Spleen (tissue), 11 donors: ENCODE measurements at regions not wholly inside any gene's neighbourhood (a gene's known extent, or its start where the extent isn't known, plus 50 kb on each side); places are given as distances from the start of the nearest gene placed in this dataset.

Source experiments
- DNase-seq: peaks from one replicate; pipeline ENCODE4 v3.0.0-alpha.2; 2020
- H3K27ac ChIP-seq, 8 donors: fragments of 200-600 bp; sonication (generic) in 7 of 8; 1 replicate in 4 of 8; 2 replicates in 4 of 8; pipeline versions ENCODE4 v1.5.0 to v1.8.0; 2016 to 2021; ENCODE audit warnings: inconsistent platforms in 4 of 8, mild to moderate bottlenecking in 4 of 8, moderate library complexity in 1 of 8
- H3K27me3 ChIP-seq, 7 donors: fragments of 200-600 bp; sonication (generic) in 6 of 7; replicated peaks in 1 of 7; 1 replicate in 4 of 7; 2 replicates in 3 of 7; pipeline versions ENCODE4 v1.5.0 to v1.8.0; 2016 to 2021; ENCODE audit warnings: inconsistent platforms in 3 of 7, mild to moderate bottlenecking in 1 of 7
- H3K36me3 ChIP-seq, 6 donors: fragments of 200-600 bp; sonication (generic) in 5 of 6; 1 replicate in 4 of 6; 2 replicates in 2 of 6; pipeline versions ENCODE4 v1.5.0 to v1.8.0; 2016 to 2021; ENCODE audit warnings: inconsistent platforms in 2 of 6
- H3K4me1 ChIP-seq, 6 donors: fragments of 200-600 bp; sonication (generic) in 5 of 6; 1 replicate in 3 of 6; 2 replicates in 3 of 6; pipeline versions ENCODE4 v1.5.0 to v1.8.0; 2016 to 2021; ENCODE audit warnings: inconsistent platforms in 3 of 6
- H3K4me3 ChIP-seq, 8 donors: fragments of 200-600 bp; sonication (generic) in 7 of 8; 1 replicate in 4 of 8; 2 replicates in 4 of 8; pipeline versions ENCODE4 v1.5.0 to v1.8.0; 2016 to 2021; ENCODE audit warnings: inconsistent platforms in 4 of 8, mild to moderate bottlenecking in 4 of 8, moderate library complexity in 2 of 8
- H3K9me3 ChIP-seq, 8 donors: fragments of 200-600 bp; sonication (generic) in 7 of 8; 1 replicate in 4 of 8; 2 replicates in 4 of 8; pipeline versions ENCODE4 v1.5.0 to v1.8.0; 2016 to 2021; ENCODE audit warnings: inconsistent platforms in 4 of 8
- POLR2A ChIP-seq, 3 donors: fragments of 450-650 bp; IDR thresholded peaks; one replicate each; pipeline ENCODE4 v1.5.1; 2017; ENCODE audit warnings: antibody characterized with exemption in 3 of 3, mild to moderate bottlenecking in 1 of 3
- POLR2AphosphoS5 ChIP-seq, 3 donors: sonication (generic); formaldehyde crosslinking; IDR thresholded peaks; one replicate each; pipeline ENCODE4 v1.5.1; 2017; ENCODE audit warnings: antibody characterized with exemption in 3 of 3
- WGBS, 5 donors: extraction: QIAGEN DNeasy Blood & Tissue Kit in 3 of 5; methylation state at CpG; one replicate each; pipeline versions ENCODE4 v1.1.5 to v1.1.7; 2013 to 2018; 5-methylcytosine and 5-hydroxymethylcytosine counted together
- intact Hi-C: fragments of 100-400 bp; cut with DNase I; formaldehyde crosslinking; loops from one replicate; pipeline ENCODE4 v1.15.0; 2023; ENCODE audit warnings: low total_unique reads
- TF ChIP-seq, protein P1 (sequence below), 11 experiments: fragments of 200-600 bp in 7 of 11; fragments of 450-650 bp in 4 of 11; sonication (generic) in 4 of 11; IDR thresholded peaks in 8 of 11; conservative IDR thresholded peaks in 3 of 11; 1 replicate in 7 of 11; 2 replicates in 4 of 11; pipeline versions ENCODE4 v1.4.0 to v1.8.0; 2016 to 2021; ENCODE audit warnings: antibody characterized with exemption in 11 of 11, inconsistent platforms in 4 of 11, mild to moderate bottlenecking in 1 of 11
- donor health status: healthy with polysubstance abuse.
- donor health status: DM: no; HTN: no; CAD: no; lungs with moderate emphysema.
- donor health status: DM: no; HTN: no; CAD: no.
- donor health status: Bipolar disorder and iron deficiency.
- donor health status: healthy.
- donor health status: DM: no; HTN: no; CAD: no.
- donor health status: DM: yes; HTN: yes; CAD: no.

DNA sequence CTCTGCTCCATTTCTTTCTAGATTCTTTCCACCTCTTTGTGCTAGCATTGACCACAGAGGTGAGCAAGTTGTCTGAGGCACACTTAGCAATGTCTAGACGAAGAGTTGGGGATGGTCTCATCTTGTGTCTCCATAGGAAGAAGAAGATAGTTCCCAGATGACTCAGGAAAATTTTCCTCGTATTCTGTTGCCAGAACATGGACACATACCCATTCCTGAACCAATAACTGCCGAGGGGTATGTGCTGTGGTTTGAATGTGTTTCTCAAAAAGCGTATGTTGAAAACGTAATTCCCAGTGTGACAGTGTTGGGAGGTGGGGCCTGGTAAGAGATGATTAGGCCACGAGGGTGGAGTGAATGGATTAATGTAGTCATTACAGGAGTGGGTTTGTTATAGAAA lies 107.5 kb upstream of the GALNT15 start:
- Histone ChIP-seq H3K4me3 (no peak overlapping the region), H3K4me1 (peaks cover 0 to 13% (median 5%) of the 10 kb centered on the region in 6 donors), H3K27me3 (no peaks in the 10 kb centered on the region), H3K27ac (no peak overlapping the region), H3K9me3 (no peaks in the 10 kb centered on the region), H3K36me3 (no peaks in the 10 kb centered on the region)
- TF ChIP-seq POLR2AphosphoS5 (IDR thresholded peaks at IDR 0.05) (no peak), POLR2A (IDR thresholded peaks at IDR 0.05) (no peak)
- TF ChIP-seq, protein P1, sequence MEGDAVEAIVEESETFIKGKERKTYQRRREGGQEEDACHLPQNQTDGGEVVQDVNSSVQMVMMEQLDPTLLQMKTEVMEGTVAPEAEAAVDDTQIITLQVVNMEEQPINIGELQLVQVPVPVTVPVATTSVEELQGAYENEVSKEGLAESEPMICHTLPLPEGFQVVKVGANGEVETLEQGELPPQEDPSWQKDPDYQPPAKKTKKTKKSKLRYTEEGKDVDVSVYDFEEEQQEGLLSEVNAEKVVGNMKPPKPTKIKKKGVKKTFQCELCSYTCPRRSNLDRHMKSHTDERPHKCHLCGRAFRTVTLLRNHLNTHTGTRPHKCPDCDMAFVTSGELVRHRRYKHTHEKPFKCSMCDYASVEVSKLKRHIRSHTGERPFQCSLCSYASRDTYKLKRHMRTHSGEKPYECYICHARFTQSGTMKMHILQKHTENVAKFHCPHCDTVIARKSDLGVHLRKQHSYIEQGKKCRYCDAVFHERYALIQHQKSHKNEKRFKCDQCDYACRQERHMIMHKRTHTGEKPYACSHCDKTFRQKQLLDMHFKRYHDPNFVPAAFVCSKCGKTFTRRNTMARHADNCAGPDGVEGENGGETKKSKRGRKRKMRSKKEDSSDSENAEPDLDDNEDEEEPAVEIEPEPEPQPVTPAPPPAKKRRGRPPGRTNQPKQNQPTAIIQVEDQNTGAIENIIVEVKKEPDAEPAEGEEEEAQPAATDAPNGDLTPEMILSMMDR (IDR thresholded peaks at IDR 0.05 in 8 of 11, conservative IDR thresholded peaks at IDR 0.05 in 3 of 11), result no peak
- intact Hi-C loops, result no loop called here
- WGBS, 5 donors, result 82 to 92% (median 83%) methylated on average over 6 of the region's 6 CpGs
- no peak for DNase-seq

DNA sequence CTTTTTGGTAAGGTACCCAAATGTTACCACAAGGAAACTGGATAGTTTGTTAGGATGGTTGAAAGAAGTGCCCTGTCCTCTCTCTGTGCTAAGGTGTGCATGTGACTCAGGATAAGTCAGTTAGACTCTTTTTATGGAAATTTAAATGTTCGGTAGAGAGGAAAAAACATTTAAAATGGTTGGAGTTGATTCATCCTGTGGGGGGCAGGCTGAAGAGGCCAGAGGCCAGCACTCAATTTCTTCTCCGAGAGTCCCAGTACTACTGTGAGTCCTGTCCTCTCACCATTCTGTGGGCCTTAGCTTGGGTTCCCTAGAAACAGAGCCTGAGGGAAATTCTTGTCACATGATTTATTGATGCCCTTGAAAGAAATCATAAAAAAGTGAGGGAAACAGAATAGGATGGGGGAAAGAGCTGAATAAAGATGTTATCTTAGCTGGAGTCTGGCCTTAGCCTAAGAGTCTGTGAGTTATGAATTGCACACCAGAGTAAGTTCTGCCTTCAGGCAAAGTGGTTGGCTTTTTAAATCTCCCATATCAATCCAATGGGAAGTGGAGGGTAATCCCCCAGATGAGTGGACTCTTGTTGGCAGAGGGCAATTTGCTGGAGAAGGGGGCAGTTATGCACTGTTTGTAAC lies 106.5 kb upstream of the GALNT15 start:
- 63 to 83% (median 70%) methylated on average over 2 of the region's 2 CpGs for WGBS, 5 donors
- H3K36me3 ChIP-seq, result no peaks in the 10 kb centered on the region
- intact Hi-C loops, result no loop called here
- TF ChIP-seq POLR2A (IDR thresholded peaks at IDR 0.05) (no peak), POLR2AphosphoS5 (IDR thresholded peaks at IDR 0.05) (no peak)
- TF ChIP-seq, protein P1 (IDR thresholded peaks at IDR 0.05 in 8 of 11, conservative IDR thresholded peaks at IDR 0.05 in 3 of 11), result no peak
- no peak overlapping the region for H3K4me3 ChIP-seq
- no peaks in the 10 kb centered on the region for H3K27me3 ChIP-seq
- peaks cover 0 to 13% (median 5%) of the 10 kb centered on the region in 6 donors for H3K4me1 ChIP-seq
- H3K9me3 ChIP-seq, result no peaks in the 10 kb centered on the region
- no peak for DNase-seq
- no peak overlapping the region for H3K27ac ChIP-seq

DNA sequence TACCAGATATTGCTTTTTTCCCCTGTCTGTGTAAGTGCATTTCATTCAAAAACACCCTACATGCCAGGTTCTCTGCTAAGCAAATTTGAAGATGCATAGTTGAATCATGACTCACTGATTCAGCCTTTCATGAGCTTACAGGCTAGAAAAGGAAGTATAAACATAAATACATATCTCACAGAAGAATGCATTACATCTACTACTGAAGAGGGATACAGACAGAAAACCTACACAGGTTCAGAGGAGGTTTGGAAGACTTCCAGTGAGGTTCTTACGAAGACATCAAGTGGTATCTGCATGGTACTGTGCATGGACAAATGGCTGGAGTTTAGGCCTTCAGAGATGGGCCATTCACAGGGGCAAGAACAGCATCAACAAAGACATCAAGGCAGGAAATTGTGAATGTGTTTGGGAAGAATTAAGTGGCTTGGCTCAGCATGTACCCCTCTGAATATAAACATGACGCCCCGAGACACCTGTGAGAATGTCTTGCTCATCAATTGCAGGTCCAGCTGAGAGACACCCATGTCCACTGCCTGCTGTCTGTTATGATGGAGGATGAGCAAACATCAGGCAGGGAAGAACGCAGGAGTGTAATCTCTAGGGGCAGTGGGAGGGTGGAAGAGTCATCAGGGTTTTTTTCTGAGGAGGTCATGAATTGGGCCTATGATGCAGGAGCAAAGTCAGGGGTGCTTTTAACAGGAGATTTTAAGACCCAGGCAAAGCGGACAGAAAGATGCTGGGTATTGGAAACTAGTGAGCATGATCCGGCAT lies 105.1 kb upstream of the GALNT15 start:
- DNase-seq, result no peak
- Histone ChIP-seq H3K27me3 (no peaks in the 10 kb centered on the region), H3K4me1 (peaks cover 0 to 10% (median 5%) of the 10 kb centered on the region in 6 donors), H3K27ac (no peak overlapping the region), H3K4me3 (no peak overlapping the region), H3K36me3 (no peaks in the 10 kb centered on the region), H3K9me3 (no peaks in the 10 kb centered on the region)
- intact Hi-C loops, result no loop called here
- WGBS, 5 donors, result 83 to 95% (median 92%) methylated on average over 6 of the region's 6 CpGs
- TF ChIP-seq POLR2AphosphoS5 (IDR thresholded peaks at IDR 0.05), result no peak
- no peak for TF ChIP-seq POLR2A (IDR thresholded peaks at IDR 0.05)
- TF ChIP-seq, protein P1 (IDR thresholded peaks at IDR 0.05 in 8 of 11, conservative IDR thresholded peaks at IDR 0.05 in 3 of 11), result no peak

DNA sequence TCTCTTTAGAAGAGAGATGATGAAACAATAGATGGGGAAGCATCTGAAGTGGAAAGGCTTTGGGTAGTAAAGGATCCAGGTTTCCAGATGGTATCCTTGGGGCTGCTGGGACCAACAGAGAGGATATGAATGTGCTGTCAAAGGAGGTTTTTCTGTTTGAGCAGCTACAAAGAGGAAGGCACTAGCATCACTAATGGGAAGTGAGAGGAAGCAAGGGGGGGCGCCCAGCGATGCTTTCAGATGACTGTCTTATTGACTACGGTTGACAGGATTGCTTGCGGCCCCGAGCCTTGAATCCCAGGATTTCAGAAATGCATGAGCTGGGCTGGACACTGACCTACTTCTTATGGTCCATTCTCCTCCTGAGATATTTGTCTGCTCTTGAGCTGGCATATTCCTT lies 103.8 kb upstream of the GALNT15 start:
- 66 to 82% (median 80%) methylated on average over 5 of the region's 5 CpGs for WGBS, 5 donors
- TF ChIP-seq POLR2A (IDR thresholded peaks at IDR 0.05), result no peak
- no peak for TF ChIP-seq POLR2AphosphoS5 (IDR thresholded peaks at IDR 0.05)
- TF ChIP-seq, protein P1 (IDR thresholded peaks at IDR 0.05 in 8 of 11, conservative IDR thresholded peaks at IDR 0.05 in 3 of 11), result no peak
- no peak for DNase-seq
- intact Hi-C loops, result no loop called here
- H3K9me3 ChIP-seq, result no peaks in the 10 kb centered on the region
- H3K4me1 ChIP-seq, result no peaks in the 10 kb centered on the region
- no peaks in the 10 kb centered on the region for H3K27me3 ChIP-seq
- no peak overlapping the region for H3K4me3 ChIP-seq
- H3K27ac ChIP-seq, result no peak overlapping the region
- no peaks in the 10 kb centered on the region for H3K36me3 ChIP-seq
